IPS-18c (cell line): ENCODE measurements at regions not wholly inside any gene's neighbourhood (a gene's known extent, or its start where the extent isn't known, plus 50 kb on each side); places are given as distances from the start of the nearest gene placed in this dataset.
"Not testable (repeated sequence)": the region's sequence is repeated elsewhere in the genome, so short reads cannot be mapped to it uniquely, and the experiment has no call there.

ENCODE experiments used
- H3K4me3 ChIP-seq: 2 replicates; pipeline ENCODE4 v1.7.0; 2013; ENCODE audit warnings: low read depth, mild to moderate bottlenecking, low read length, moderate library complexity; ENCODE audit not compliant: insufficient read depth
- H3K9me3 ChIP-seq: one replicate; pipeline ENCODE4 v1.6.1; 2013; ENCODE audit warnings: mild to moderate bottlenecking, low read length, moderate library complexity; ENCODE audit not compliant: control insufficient read depth, insufficient read depth

- Histone ChIP-seq H3K4me3 (no peak overlapping the region), H3K9me3 (no peaks in the 10 kb centered on the region)
Measured at GRCh38 chr5:130316971-130317680, 412.9 kb downstream of the CHSY3 start.

- no peak overlapping the region for H3K4me3 ChIP-seq
Measured at GRCh38 chr5:130295235-130295634, 391.0 kb downstream of the CHSY3 start.

GRCh38 chr5:130294798-130295197, 390.5 kb downstream of the CHSY3 start:
- not testable (repeated sequence) for H3K4me3 ChIP-seq, H3K9me3 ChIP-seq

More at GRCh38 chr5:130295235-130295634, 391.0 kb downstream of the CHSY3 start:
- no peaks in the 10 kb centered on the region for H3K9me3 ChIP-seq

- Histone ChIP-seq H3K9me3 (no peaks in the 10 kb centered on the region), H3K4me3 (no peak overlapping the region)
Measured at GRCh38 chr5:130290219-130290618, 386.0 kb downstream of the CHSY3 start.

GRCh38 chr5:130289132-130290088, 385.1 kb downstream of the CHSY3 start:
- H3K4me3 ChIP-seq: no peak overlapping the region
- no peaks in the 10 kb centered on the region for H3K9me3 ChIP-seq

GRCh38 chr5:130287438-130287837, 383.2 kb downstream of the CHSY3 start:
- no peak overlapping the region for H3K4me3 ChIP-seq
- H3K9me3 ChIP-seq: no peaks in the 10 kb centered on the region

GRCh38 chr5:130286971-130287370, 382.7 kb downstream of the CHSY3 start:
- no peaks in the 10 kb centered on the region for H3K9me3 ChIP-seq
- no peak overlapping the region for H3K4me3 ChIP-seq

- no peak overlapping the region for H3K4me3 ChIP-seq
- H3K9me3 ChIP-seq: no peaks in the 10 kb centered on the region
Measured at GRCh38 chr5:130282049-130282448, 377.8 kb downstream of the CHSY3 start.

- Histone ChIP-seq H3K4me3 (no peak overlapping the region), H3K9me3 (no peaks in the 10 kb centered on the region)
Measured at GRCh38 chr5:130280528-130281217, 376.4 kb downstream of the CHSY3 start.

- Histone ChIP-seq H3K4me3 (no peak overlapping the region), H3K9me3 (no peaks in the 10 kb centered on the region)
Measured at GRCh38 chr5:130279386-130279785, 375.1 kb downstream of the CHSY3 start.

- H3K4me3 ChIP-seq: no peak overlapping the region
Measured at GRCh38 chr5:130278136-130278535, 373.9 kb downstream of the CHSY3 start.

GRCh38 chr5:130277522-130277921, 373.3 kb downstream of the CHSY3 start:
- no peaks in the 10 kb centered on the region for H3K9me3 ChIP-seq
- no peak overlapping the region for H3K4me3 ChIP-seq

More at GRCh38 chr5:130278136-130278535, 373.9 kb downstream of the CHSY3 start:
- no peaks in the 10 kb centered on the region for H3K9me3 ChIP-seq

- H3K4me3 ChIP-seq: no peak overlapping the region
- no peaks in the 10 kb centered on the region for H3K9me3 ChIP-seq
Measured at GRCh38 chr5:130277002-130277401, 372.7 kb downstream of the CHSY3 start.

GRCh38 chr5:130272837-130273236, 368.6 kb downstream of the CHSY3 start:
- Histone ChIP-seq H3K4me3 (no peak overlapping the region), H3K9me3 (no peaks in the 10 kb centered on the region)

GRCh38 chr5:130270786-130271185, 366.5 kb downstream of the CHSY3 start:
- no peak overlapping the region for H3K4me3 ChIP-seq
- H3K9me3 ChIP-seq: no peaks in the 10 kb centered on the region

GRCh38 chr5:130268489-130268888, 364.2 kb downstream of the CHSY3 start:
- no peak overlapping the region for H3K4me3 ChIP-seq
- H3K9me3 ChIP-seq: no peaks in the 10 kb centered on the region

- no peak overlapping the region for H3K4me3 ChIP-seq
- no peaks in the 10 kb centered on the region for H3K9me3 ChIP-seq
Measured at GRCh38 chr5:130267926-130268325, 363.7 kb downstream of the CHSY3 start.
